ENCODE measurements at regions not wholly inside any gene's neighbourhood (a gene's known extent, or its start where the extent isn't known, plus 50 kb on each side); places are given as distances from the start of the nearest gene placed in this dataset.

- Histone ChIP-seq H3K27ac (ENCODE audit: low read depth, low read length) (no peak overlapping the region), H3K27me3 (ENCODE audit: control insufficient read depth, insufficient read depth, low read length) (no peaks in the 10 kb centered on the region), H3K4me1 (ENCODE audit: control insufficient read depth, insufficient read depth, low read length) (peaks cover 4% of the 10 kb centered on the region; the same call in 1 of the 2 replicates), H3K9ac (ENCODE audit: low read length) (no peak overlapping the region), H3K36me3 (ENCODE audit: control insufficient read depth, insufficient read depth, low read length) (no peaks in the 10 kb centered on the region), H3K9me3 (ENCODE audit: control insufficient read depth, insufficient read depth, low read depth, low read length) (no peaks in the 10 kb centered on the region), H3K4me3 (ENCODE audit: low read depth, low read length) (no peak overlapping the region)
Observed at GRCh38 chr2:193687195-193687594, 1492.5 kb upstream of the TMEFF2 start.

GRCh38 chr2:193679847-193680246 lies 1485.1 kb upstream of the TMEFF2 start:
- no peak overlapping the region for H3K27ac ChIP-seq (ENCODE audit: low read depth, low read length)
- peaks cover 3% of the 10 kb centered on the region; the same call in 1 of the 2 replicates for H3K4me1 ChIP-seq (ENCODE audit: control insufficient read depth, insufficient read depth, low read length)
- H3K27me3 ChIP-seq (ENCODE audit: control insufficient read depth, insufficient read depth, low read length) = no peaks in the 10 kb centered on the region
- no peak overlapping the region for H3K9ac ChIP-seq (ENCODE audit: low read length)
- H3K36me3 ChIP-seq (ENCODE audit: control insufficient read depth, insufficient read depth, low read length) = no peaks in the 10 kb centered on the region
- no peaks in the 10 kb centered on the region for H3K9me3 ChIP-seq (ENCODE audit: control insufficient read depth, insufficient read depth, low read depth, low read length)
- no peak overlapping the region for H3K4me3 ChIP-seq (ENCODE audit: low read depth, low read length)

- Histone ChIP-seq H3K9me3 (ENCODE audit: control insufficient read depth, insufficient read depth, low read depth, low read length) (no peaks in the 10 kb centered on the region), H3K27ac (ENCODE audit: low read depth, low read length) (no peak overlapping the region), H3K36me3 (ENCODE audit: control insufficient read depth, insufficient read depth, low read length) (no peaks in the 10 kb centered on the region), H3K4me1 (ENCODE audit: control insufficient read depth, insufficient read depth, low read length) (no peaks in the 10 kb centered on the region), H3K4me3 (ENCODE audit: low read depth, low read length) (no peak overlapping the region), H3K9ac (ENCODE audit: low read length) (no peak overlapping the region), H3K27me3 (ENCODE audit: control insufficient read depth, insufficient read depth, low read length) (no peaks in the 10 kb centered on the region)
Observed at GRCh38 chr2:193670478-193670877, 1475.7 kb upstream of the TMEFF2 start.

- no peaks in the 10 kb centered on the region for H3K9me3 ChIP-seq (ENCODE audit: control insufficient read depth, insufficient read depth, low read depth, low read length)
- no peaks in the 10 kb centered on the region for H3K36me3 ChIP-seq (ENCODE audit: control insufficient read depth, insufficient read depth, low read length)
- no peaks in the 10 kb centered on the region for H3K27me3 ChIP-seq (ENCODE audit: control insufficient read depth, insufficient read depth, low read length)
- H3K27ac ChIP-seq (ENCODE audit: low read depth, low read length) = no peak overlapping the region
- no peaks in the 10 kb centered on the region for H3K4me1 ChIP-seq (ENCODE audit: control insufficient read depth, insufficient read depth, low read length)
- H3K4me3 ChIP-seq (ENCODE audit: low read depth, low read length) = no peak overlapping the region
- no peak overlapping the region for H3K9ac ChIP-seq (ENCODE audit: low read length)
Observed at GRCh38 chr2:193668557-193669323, 1474.0 kb upstream of the TMEFF2 start.

- Histone ChIP-seq H3K9ac (ENCODE audit: low read length) (no peak overlapping the region), H3K9me3 (ENCODE audit: control insufficient read depth, insufficient read depth, low read depth, low read length) (no peaks in the 10 kb centered on the region), H3K27ac (ENCODE audit: low read depth, low read length) (no peak overlapping the region), H3K27me3 (ENCODE audit: control insufficient read depth, insufficient read depth, low read length) (no peaks in the 10 kb centered on the region), H3K4me3 (ENCODE audit: low read depth, low read length) (no peak overlapping the region), H3K4me1 (ENCODE audit: control insufficient read depth, insufficient read depth, low read length) (no peaks in the 10 kb centered on the region), H3K36me3 (ENCODE audit: control insufficient read depth, insufficient read depth, low read length) (no peaks in the 10 kb centered on the region)
Observed at GRCh38 chr2:193627927-193628272, 1433.2 kb upstream of the TMEFF2 start.

GRCh38 chr2:193627187-193627926 lies 1432.6 kb upstream of the TMEFF2 start:
- Histone ChIP-seq H3K4me1 (ENCODE audit: control insufficient read depth, insufficient read depth, low read length) (no peaks in the 10 kb centered on the region), H3K9me3 (ENCODE audit: control insufficient read depth, insufficient read depth, low read depth, low read length) (no peaks in the 10 kb centered on the region), H3K36me3 (ENCODE audit: control insufficient read depth, insufficient read depth, low read length) (no peaks in the 10 kb centered on the region), H3K27me3 (ENCODE audit: control insufficient read depth, insufficient read depth, low read length) (no peaks in the 10 kb centered on the region), H3K4me3 (ENCODE audit: low read depth, low read length) (no peak overlapping the region), H3K9ac (ENCODE audit: low read length) (no peak overlapping the region), H3K27ac (ENCODE audit: low read depth, low read length) (no peak overlapping the region)

- H3K27ac ChIP-seq (ENCODE audit: low read depth, low read length) = no peak overlapping the region
- H3K9ac ChIP-seq (ENCODE audit: low read length) = no peak overlapping the region
- no peak overlapping the region for H3K4me3 ChIP-seq (ENCODE audit: low read depth, low read length)
- H3K4me1 ChIP-seq (ENCODE audit: control insufficient read depth, insufficient read depth, low read length) = no peaks in the 10 kb centered on the region
- no peaks in the 10 kb centered on the region for H3K36me3 ChIP-seq (ENCODE audit: control insufficient read depth, insufficient read depth, low read length)
- H3K27me3 ChIP-seq (ENCODE audit: control insufficient read depth, insufficient read depth, low read length) = no peaks in the 10 kb centered on the region
- H3K9me3 ChIP-seq (ENCODE audit: control insufficient read depth, insufficient read depth, low read depth, low read length) = no peaks in the 10 kb centered on the region
Observed at GRCh38 chr2:193608451-193608850, 1413.7 kb upstream of the TMEFF2 start.

GRCh38 chr2:193590831-193591230 lies 1396.1 kb upstream of the TMEFF2 start:
- H3K9me3 ChIP-seq (ENCODE audit: control insufficient read depth, insufficient read depth, low read depth, low read length) = peaks cover 10% of the 10 kb centered on the region
- no peaks in the 10 kb centered on the region for H3K36me3 ChIP-seq (ENCODE audit: control insufficient read depth, insufficient read depth, low read length)
- no peaks in the 10 kb centered on the region for H3K27me3 ChIP-seq (ENCODE audit: control insufficient read depth, insufficient read depth, low read length)
- no peak overlapping the region for H3K4me3 ChIP-seq (ENCODE audit: low read depth, low read length)
- no peak overlapping the region for H3K27ac ChIP-seq (ENCODE audit: low read depth, low read length)
- no peak overlapping the region for H3K9ac ChIP-seq (ENCODE audit: low read length)
- no peaks in the 10 kb centered on the region for H3K4me1 ChIP-seq (ENCODE audit: control insufficient read depth, insufficient read depth, low read length)

- Histone ChIP-seq H3K36me3 (ENCODE audit: control insufficient read depth, insufficient read depth, low read length) (no peaks in the 10 kb centered on the region), H3K27me3 (ENCODE audit: control insufficient read depth, insufficient read depth, low read length) (no peaks in the 10 kb centered on the region), H3K4me3 (ENCODE audit: low read depth, low read length) (no peak overlapping the region), H3K9me3 (ENCODE audit: control insufficient read depth, insufficient read depth, low read depth, low read length) (no peaks in the 10 kb centered on the region), H3K9ac (ENCODE audit: low read length) (no peak overlapping the region), H3K27ac (ENCODE audit: low read depth, low read length) (no peak overlapping the region), H3K4me1 (ENCODE audit: control insufficient read depth, insufficient read depth, low read length) (0 out of 2 replicates have a peak, but pooled peaks cover 4% of the 10 kb centered on the region)
Observed at GRCh38 chr2:193584522-193584938, 1389.8 kb upstream of the TMEFF2 start.

- H3K27me3 ChIP-seq (ENCODE audit: control insufficient read depth, insufficient read depth, low read length) = no peaks in the 10 kb centered on the region
- no peak overlapping the region for H3K9ac ChIP-seq (ENCODE audit: low read length)
- no peak overlapping the region for H3K27ac ChIP-seq (ENCODE audit: low read depth, low read length)
- 0 out of 2 replicates have a peak, but pooled peaks cover 4% of the 10 kb centered on the region for H3K4me1 ChIP-seq (ENCODE audit: control insufficient read depth, insufficient read depth, low read length)
- no peak overlapping the region for H3K4me3 ChIP-seq (ENCODE audit: low read depth, low read length)
- H3K36me3 ChIP-seq (ENCODE audit: control insufficient read depth, insufficient read depth, low read length) = no peaks in the 10 kb centered on the region
- no peaks in the 10 kb centered on the region for H3K9me3 ChIP-seq (ENCODE audit: control insufficient read depth, insufficient read depth, low read depth, low read length)
Observed at GRCh38 chr2:193583638-193584400, 1389.1 kb upstream of the TMEFF2 start.

GRCh38 chr2:193581807-193582206 lies 1387.1 kb upstream of the TMEFF2 start:
- no peak overlapping the region for H3K9ac ChIP-seq (ENCODE audit: low read length)
- H3K27me3 ChIP-seq (ENCODE audit: control insufficient read depth, insufficient read depth, low read length) = no peaks in the 10 kb centered on the region
- no peak overlapping the region for H3K4me3 ChIP-seq (ENCODE audit: low read depth, low read length)
- H3K9me3 ChIP-seq (ENCODE audit: control insufficient read depth, insufficient read depth, low read depth, low read length) = no peaks in the 10 kb centered on the region
- no peak overlapping the region for H3K27ac ChIP-seq (ENCODE audit: low read depth, low read length)
- H3K36me3 ChIP-seq (ENCODE audit: control insufficient read depth, insufficient read depth, low read length) = no peaks in the 10 kb centered on the region
- H3K4me1 ChIP-seq (ENCODE audit: control insufficient read depth, insufficient read depth, low read length) = 0 out of 2 replicates have a peak, but pooled peaks cover 4% of the 10 kb centered on the region
